HG02678 (cell line): ENCODE measurements at regions not wholly inside any gene's neighbourhood (a gene's known extent, or its start where the extent isn't known, plus 50 kb on each side); places are given as distances from the start of the nearest gene placed in this dataset.

ENCODE experiments used
- ATAC-seq: cut with Tn5 transposase; IDR thresholded peaks from one replicate; pipeline ENCODE4 v1.9.1; 2021; ENCODE audit warnings: mild to moderate bottlenecking, moderate library complexity; ENCODE audit not compliant: unreplicated experiment

GRCh38 chr5:15215056-15215455, 284.9 kb upstream of the FBXL7 start:
- ATAC-seq, result no peak

DNA sequence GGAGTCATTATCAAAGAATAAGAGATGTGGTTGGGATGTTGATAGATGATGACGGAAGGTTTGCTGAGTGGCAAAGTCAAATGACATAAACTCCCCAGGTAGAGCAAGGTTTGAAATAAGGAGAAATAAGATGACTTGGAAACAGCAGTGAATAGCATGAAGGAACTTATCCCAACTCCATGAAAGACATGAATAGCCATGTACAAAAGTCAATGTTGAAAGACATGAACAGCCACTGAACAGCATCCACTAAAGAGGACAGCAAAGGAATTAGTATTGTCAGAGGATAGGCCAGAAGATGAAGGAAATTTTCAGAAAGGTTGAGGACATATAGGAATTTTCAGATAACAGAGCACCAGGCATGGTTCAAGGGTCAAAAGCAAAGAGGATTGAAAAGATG, 286.0 kb upstream of the FBXL7 start:
- no peak for ATAC-seq

DNA sequence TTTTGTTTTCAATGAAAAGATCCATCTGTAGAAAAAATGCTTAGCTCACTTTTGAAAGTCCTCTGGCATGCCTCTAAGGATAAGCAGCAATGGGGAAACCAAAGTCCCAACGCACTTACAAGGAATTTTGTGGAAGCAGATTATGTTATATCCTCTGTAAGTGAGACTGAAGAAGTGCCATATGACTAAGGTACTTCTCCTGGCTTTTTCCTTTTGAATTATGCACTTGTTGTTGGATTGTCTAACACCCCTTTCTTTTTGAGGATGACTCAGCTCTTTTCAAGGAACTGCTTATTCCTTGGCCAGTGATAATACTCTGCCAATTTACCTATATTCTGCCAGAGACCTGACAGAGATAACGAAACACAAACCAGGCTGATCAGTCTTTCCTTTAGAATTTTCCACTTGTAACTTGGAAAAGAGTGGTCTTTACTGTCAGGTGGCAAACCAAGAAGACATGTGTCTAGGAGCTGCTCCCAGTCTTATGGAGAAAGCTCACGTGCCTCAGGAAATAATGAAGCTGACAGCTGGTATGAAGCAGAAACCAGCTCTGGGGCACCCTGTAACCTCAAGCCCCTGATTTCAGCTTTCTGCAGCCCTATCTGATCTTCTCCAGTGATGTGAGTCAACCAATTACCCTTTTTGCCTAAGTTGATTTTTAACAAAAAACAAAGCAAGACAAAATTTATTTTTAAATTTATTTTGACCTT, 290.8 kb upstream of the FBXL7 start:
- no peak for ATAC-seq

GRCh38 chr5:15206133-15206532, 293.8 kb upstream of the FBXL7 start:
- ATAC-seq, result no peak

DNA sequence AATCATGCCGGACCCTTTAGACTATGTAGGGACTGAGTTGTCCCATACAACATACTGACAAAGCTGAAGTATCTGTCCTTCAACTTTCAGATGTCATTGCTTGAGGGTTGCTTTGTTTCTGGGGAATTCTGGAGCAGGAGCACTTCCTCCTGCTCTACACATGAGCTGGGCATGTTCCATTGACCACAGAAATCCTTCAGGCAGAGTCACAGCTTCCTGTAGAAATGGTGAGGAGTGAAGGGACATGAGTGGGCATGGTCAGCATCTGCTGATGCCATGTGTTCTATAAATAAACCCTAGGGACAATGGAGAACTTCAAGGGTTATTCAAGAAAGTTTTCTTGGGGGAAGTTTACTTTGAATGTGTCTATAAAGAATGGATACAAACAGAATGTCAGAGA, 296.6 kb upstream of the FBXL7 start:
- no peak for ATAC-seq

DNA sequence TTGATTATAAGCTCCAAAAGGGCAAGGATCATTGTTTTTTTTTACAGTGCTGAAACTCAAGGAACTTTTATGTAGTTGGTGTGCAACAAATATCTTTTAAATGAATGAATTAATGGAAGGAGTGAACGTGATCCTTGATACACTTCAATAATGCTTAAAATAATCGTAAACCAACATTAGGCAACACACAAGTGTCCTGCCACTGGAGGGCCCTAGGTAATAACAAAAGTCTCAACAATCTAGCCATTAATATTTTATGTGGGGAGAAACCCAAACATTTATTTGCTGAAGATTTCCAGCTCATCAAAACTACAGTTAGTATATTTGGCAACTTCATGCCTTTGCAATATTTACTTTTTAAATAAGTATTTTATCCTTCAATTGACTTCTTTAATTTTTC, 309.0 kb upstream of the FBXL7 start:
- ATAC-seq, result no peak

- no peak for ATAC-seq
Observed at GRCh38 chr5:15183520-15183919, 311.9 kb upstream of the ANKH start.

GRCh38 chr5:15170173-15170572, 298.6 kb upstream of the ANKH start:
- ATAC-seq, result no peak

- ATAC-seq, result no peak
Observed at GRCh38 chr5:15168358-15168757, 296.8 kb upstream of the ANKH start.

DNA sequence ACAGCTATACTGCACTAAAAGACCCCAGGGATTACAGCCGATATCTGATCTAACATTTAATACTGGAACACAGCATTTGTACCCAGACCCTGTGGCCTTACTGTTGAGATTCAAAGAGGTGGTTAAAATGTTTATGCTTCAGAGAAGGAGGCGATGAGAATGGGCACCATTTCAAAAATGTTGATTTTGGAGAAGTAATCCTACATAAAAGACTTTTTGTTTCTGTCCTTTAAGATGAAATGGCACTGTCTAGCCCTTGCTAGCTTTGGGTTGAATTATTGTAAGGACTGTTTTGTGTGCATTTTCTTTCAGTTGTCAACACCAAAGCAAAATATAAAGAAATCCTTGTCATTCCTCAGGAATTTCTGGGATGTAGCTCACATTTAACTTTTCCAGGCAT, 288.5 kb upstream of the ANKH start:
- ATAC-seq, result no peak

GRCh38 chr5:15159606-15160005, 288.0 kb upstream of the ANKH start:
- no peak for ATAC-seq

DNA sequence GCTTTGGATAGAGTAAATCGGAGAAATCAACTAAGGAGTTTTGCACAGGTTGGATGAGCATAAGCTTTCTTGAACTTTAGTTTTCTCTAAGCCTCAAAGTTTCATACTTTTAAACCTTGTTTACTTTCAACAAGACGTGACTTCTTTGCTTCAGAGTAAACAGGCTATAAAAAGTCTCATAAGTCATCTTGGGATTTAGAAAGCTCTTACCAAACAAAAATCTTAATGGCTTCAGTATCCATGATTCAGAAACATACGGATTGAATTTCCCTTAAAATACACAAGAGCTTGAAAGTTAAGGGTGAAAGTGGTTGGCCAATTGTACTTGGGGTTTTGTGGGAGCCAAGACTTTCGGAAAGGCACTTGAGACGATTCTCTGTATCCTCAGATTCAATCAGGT, 270.9 kb upstream of the ANKH start:
- ATAC-seq, result no peak

DNA sequence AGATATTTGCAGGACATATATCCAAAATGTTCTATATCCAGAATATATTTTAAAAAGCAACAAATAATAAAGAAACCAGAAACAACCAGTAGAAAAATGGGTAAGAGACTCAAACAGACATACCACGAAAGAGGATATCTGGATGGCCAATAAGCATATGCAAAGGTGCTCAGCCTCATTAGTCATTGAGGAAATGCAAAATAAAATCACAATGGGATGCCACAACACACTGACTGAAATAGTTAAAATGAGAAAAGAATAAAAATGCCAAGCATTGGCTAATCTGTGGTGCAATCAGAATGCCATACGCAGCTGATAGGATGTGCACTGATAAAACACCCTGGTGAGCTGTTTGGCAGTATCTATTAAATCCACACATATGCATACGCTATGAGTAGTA, 265.8 kb upstream of the ANKH start:
- no peak for ATAC-seq

GRCh38 chr5:15135661-15136060, 264.1 kb upstream of the ANKH start:
- ATAC-seq, result no peak

- ATAC-seq, result no peak
Observed at GRCh38 chr5:15133456-15133965, 261.9 kb upstream of the ANKH start.

DNA sequence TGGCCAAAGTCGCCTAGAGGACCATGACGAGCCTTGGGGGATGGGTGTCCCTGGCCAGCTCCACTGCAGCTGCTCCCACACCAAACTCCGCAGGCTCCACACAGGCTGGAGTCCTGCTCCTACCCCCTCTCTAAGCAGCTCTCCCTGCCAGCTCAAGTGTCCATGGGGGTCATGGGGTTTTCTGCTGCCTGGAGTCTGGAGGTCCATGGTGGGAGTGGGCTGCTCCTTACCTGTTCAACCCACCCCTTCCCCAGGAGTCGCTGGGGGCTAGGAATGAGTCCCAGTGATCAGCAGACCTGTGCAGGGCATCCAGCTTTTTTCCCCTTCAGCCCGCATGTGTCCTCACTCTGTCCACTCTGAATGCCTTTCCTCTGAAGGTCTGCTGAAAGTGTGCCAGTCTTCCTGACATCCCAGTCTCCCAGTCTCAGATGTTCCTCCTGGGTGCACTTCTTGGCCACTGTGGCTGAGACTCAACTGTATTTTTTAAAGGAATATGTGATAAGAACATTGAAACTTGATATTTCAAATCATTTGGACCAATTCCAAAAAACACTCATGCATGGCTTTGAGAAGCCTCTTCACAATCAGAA, 261.3 kb upstream of the ANKH start:
- no peak for ATAC-seq

DNA sequence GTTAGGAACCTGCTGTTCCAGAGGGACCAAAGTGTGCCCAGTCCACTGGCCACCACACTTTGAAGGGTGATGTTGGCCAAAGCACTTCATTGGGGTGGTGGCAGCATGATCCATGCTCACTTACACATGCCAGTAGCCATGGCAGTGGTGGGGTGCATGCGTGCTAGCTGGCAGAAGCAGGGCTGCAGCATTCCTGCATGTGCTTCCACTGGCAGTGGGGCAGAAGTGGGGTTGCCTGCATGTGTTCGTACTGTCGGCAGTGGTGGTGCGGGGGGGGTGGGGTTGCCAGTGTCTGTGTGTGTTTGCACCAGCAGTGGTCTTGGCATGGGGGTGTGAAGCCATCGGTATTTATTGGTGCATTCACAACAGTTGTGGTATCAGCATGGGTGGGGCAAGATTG, 260.3 kb upstream of the ANKH start:
- ATAC-seq, result no peak

DNA sequence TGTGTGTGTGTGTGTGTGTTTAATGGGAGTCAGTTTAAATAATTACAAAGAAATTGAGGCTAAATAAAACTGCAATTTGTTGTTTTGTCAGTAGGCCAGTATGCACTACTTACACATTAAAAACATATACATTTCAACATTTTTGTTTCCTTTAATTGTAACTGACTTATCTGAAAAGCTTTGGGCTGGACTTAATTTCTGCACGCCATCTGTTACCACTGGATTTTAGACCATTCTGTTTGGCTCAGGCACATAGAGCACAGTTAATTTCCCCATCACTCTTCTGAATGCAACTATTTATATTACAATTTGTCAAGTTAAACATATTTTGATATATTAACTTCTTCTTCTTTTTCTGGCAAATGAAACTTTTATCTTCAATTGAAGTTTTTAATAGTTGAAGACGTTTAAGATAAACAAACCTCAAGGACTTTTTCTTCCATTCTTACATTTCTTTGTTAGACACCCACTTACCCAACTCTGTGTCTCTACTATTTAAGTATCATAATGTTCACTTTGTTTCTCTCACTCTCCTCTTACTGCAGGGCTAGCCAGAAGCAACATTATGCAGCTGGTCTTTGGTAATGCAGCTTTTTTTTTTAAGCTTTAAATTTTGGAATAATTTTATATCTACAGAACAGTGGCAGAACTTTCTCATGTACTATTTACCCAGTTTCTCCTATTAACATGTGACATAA, 253.4 kb upstream of the ANKH start:
- no peak for ATAC-seq

DNA sequence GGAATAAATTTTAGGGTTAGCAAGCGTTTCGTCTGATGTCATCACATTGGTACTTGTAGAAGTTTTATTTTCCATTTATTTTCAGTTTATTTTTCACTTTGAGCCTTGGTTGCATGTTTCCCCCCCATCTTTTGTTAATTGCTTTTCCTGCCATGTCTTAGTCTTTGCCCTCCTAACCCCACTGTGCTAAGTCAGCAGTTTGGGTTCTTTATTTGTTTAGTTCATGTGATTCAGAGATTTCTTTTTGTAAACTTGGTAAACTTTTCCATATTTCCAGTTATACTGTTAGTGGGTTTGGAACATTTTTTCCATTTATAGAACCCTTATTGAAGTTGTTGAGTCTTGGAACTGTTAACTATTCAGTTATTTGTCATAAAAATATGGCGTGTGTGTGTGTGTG, 252.9 kb upstream of the ANKH start:
- ATAC-seq, result no peak

- ATAC-seq, result no peak
Observed at GRCh38 chr5:15117688-15118087, 246.1 kb upstream of the ANKH start.

DNA sequence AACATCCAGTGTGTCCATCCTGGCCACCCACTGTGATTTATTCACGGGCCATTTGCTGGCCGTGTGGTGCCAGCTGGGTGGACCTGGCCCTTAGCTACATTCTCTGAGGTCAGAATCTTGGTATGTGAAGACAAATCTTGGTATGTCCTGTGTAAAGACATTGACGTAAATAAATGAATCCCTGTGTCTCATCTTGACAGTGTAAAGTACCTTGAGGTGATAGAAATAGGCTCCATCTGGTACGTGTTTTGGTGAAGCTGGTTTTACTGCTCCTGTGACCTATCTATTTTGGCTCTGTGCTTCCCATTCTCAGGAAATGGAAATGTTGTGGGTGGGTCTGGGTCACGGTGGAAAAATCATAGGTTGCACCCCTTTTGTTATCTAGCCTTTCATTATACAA, 245.4 kb upstream of the ANKH start:
- no peak for ATAC-seq
